Glomerular visceral epithelial cell (primary cell): ENCODE measurements at regions not wholly inside any gene's neighbourhood (a gene's known extent, or its start where the extent isn't known, plus 50 kb on each side); places are given as distances from the start of the nearest gene placed in this dataset.

ENCODE experiments used
- DNase-seq: peaks from one replicate; pipeline ENCODE4 v3.0.0-alpha.2; 2016; ENCODE audit errors: extremely low spot score

DNA sequence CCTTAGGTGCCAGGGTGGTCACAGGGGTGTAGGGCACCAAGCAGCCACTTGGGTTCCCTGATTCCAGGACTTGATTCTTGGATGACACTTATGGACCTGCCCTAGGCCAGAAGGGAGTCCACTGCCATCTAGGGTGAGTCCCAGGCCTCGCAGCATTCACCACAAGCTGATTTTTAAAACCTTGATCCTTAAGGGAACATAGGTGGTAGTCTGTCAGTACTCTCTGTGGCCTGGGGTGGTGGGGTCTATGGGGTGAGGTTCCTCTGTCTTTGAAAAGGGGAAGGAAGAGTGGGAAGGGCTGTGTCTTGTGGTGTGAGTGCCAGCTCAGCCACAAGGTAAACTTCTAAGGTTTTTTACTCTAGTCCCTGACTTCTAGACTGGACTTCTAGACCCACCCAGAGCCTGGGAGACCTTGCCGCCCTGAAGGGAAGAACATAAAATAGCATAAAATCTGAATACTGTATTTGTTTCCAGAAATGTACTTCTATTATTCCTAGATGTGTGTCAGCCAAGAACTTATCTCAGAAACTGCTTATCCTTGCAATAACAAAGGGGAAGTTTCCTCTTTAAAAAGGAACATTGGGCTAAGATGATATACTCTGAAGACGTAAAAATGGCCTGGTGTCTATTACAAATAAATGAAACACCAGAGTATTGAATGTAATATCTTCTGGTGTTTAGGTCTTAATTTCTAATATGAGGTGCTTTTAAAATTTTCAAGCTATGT lies 757.3 kb downstream of the LTN1 start:
- no peak for DNase-seq

DNA sequence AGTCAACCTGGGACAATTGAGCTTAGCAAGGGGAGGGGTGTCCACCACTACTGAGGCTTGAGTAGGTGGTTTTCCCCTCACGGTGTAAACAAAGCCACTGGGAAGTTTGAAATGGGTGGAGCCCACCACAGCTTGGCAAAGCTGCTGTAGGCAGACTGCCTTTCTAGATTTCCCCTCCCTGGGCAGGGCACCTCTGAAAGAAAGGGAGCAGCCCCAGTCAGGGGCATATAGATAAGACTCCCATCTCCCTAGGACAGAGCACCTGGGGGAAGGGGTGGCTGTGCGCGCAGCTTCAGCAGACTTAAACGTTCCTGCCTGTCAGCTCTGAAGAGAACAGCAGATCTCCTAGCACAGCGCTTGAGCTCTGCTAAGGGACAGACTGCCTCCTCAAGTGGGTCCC lies 758.4 kb downstream of the LTN1 start:
- no peak for DNase-seq

DNA sequence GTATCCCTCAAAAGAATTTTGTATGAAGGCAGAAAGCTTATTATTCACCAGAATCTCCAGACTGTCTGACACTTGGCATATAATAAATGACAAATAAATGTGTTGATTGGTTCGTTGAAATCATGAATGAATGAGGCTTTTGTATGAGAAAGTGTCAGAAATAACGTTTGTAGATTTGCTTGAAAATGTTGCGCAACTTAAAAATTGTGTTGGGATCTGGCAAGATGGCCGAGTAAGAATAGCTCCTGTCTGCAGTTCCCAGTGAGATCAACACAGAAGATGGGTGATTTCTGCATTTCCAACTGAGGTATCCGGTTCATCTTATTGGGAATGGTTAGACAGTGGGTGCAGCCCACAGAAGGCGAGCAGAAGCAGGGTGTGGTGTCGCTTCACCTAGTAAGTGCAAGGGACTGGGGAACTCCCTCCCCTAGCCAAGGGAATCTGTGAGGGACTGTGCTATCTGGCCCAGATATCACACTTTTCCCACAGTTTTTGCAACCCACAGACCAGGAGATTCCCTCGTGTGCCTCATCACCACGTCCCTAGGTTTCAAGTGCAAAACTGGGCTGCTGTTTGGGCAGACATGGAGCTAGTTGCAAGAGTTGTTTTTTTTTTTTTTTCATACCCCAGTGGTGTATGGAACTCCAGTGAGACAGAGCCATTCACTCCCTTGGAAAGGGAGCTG lies 759.0 kb downstream of the LTN1 start:
- no peak for DNase-seq

DNA sequence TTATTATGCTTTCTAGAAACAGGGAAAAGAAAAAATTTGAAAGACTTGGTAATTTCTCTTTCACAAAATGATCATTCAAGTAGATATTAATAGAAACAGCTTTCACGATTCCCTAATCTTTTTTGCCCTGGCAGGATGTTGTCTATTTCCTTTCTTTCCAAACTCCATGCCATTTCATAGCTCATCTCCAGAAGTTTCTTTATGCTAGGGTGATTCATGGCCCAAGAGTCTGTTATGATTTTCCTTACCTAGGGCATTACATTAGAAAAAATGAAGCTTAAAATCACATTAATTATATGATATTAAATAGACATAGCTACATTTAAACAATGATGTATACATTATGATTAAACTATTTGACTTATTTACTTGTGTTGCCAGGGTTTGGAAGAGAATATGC lies 762.1 kb downstream of the LTN1 start:
- DNase-seq = no peak

DNA sequence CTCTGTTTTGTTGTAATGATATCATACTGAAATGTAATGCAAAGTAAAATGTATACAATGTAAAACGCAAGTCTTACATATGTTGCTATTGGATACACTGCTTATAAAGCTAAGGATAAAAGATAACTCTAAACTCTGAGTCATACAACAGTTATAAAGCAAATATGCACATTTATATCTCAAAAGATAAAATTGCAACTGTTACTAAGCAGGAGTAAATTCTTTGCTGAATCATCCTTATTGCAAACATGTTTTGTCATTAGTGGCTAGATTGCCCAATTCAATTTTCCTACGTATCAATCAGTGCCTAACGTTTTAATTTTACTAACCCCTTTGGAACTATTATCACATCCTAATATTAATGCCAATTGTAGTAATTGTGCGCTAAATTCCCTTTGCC lies 762.9 kb downstream of the LTN1 start:
- no peak for DNase-seq

DNA sequence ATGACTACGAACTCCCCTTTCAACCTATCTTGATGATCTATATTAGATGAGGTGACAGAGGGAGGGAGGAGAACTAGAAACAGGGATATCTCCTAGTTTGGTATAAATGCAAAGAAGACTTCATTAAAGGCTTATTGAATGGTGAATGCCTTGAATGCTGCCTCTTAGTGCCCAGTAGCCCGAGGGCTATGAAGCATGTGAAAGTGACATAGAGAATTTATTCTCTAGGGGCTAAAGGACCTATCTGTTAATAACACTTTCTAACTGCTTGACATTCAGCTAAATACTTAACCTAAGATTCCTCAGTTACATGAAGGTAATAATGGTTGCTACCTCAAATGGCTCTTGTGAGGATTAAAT lies 764.1 kb downstream of the LTN1 start:
- no peak for DNase-seq

DNA sequence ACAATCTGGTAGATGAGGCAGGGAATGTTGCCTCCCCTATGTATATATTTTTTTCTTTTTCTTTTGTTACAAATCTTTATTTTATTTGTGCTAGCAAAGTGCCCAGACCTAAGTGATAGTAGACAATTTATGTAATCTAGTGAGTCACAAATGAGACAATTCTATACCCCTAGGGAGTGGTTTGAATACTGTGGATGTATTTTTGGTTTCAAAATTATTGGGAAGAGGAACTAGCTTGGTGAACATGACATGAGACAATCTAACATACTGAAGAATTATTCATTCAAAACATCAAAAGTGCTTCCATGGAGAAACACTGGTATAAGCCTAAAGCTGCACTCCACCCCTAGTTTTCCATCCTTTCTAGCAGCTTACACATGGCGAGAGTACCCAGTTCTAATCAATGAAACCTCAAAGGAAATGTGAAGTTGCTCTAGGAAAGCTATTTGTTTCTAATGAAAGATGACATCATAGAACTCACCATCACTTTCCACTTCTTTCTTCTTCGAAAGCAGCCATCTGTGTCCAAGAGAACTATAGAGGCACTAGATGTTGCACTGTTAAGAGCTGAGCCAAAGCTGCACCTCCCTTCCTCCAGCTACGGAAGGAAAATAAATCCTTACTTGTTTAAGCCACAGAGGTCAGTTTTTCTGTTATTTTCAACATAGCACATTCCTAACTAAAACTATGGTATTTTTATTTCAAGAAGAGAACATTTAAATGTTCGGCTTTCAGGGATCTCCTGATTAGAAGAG lies 764.6 kb downstream of the LTN1 start:
- no peak for DNase-seq

DNA sequence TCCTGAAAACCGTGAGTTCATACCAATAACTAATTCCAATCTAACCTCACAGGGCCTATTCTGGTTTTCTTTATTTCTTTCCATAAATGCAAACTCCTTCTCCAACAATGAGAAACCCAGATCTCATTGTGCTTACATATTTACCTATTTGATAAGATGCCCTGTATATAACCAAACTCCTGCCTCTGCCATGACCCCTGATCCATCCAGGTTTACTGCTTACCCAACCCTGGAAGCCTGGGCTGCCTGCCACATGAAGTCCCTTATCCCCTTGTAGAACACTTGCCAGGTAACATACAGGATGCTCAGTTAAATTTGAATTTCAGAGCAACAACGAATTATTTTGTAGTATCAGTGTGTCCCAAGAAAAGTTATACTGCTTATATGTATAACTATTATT lies 766.1 kb downstream of the LTN1 start:
- DNase-seq = no peak

DNA sequence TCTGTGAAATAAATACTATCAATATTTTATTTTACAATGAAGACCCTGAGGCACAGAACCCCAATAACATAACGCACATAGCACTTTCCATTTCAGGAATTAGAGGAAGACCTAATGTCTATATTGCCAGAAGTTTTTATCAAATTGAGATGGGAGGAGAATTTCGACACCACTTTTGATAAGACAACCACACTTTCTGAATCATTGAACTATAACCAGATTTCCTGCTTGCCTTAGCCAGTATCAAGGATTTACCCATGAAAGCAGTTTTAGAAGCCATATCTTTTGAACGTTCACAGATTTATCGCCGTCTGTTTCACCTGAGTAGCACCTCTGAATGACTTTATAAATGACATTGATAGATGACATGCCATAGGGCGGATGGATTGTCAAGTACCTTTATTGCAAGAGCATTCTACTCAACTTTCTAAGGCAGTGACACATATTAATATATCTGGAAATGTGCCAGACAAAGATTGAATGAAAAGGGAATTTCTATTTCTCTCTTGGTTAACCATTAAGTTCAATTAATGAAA lies 768.4 kb downstream of the LTN1 start:
- no peak for DNase-seq

DNA sequence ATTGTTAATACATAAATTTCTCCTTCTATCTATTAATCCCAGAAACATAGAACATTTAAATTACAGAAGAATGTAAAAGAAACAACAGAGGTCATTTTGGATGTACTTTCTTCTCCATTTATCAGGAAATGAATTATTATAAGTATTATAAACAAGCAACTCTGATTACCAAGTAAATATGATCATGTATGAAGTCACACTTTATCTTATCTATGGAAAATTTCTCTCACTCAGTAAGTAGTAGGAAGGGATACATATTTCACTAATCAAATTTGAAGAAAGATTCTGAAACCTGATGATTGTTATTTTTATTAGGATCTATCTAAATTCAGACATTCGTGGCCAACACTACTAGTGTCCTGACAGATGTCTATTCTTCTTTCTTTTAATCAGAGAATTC lies 770.7 kb downstream of the LTN1 start:
- no peak for DNase-seq

DNA sequence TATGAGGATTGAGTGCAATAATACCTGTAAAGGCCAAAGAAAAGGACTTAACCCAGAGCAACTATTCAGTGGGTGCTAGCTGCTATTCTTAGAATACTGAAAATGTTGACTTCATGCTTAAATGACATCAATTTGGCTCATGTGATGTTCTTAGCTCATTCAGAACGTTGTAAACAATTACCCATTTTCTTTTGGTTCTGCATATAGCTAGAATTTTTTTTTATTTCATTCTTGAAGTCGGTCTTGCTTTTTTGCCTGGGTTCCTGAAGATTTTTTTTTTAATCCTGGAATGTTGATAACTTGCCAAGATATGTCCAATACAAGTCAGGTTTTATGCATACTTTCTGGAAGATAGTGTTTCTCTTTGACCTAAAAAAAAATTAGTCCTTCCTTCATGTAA lies 772.0 kb downstream of the LTN1 start:
- DNase-seq = no peak

DNA sequence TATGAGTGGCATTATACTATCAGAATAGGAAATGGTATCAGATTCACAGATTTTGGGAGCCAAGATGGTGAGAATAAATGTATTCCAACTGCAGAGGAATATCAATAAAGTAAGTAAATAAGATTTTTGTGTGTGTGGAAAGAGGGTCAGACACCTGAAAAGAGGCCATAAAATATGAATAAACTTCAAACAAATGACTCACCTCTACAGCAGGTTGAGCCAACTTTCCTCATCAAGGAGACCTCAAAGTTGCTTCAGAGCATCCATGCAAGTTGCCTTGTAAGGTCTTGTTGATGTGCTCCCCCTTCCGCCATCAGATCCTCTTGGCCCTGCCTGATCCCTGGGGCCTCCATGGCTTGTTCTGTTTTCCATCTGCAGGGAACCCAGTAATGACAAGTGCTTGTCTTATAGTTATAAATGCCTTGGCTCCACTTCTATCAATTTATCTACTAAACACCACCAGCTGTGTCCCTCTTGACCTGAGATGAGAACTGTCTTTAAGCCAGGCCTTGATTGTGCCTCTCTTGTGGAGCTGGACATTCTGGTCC lies 775.6 kb downstream of the LTN1 start:
- DNase-seq = no peak

DNA sequence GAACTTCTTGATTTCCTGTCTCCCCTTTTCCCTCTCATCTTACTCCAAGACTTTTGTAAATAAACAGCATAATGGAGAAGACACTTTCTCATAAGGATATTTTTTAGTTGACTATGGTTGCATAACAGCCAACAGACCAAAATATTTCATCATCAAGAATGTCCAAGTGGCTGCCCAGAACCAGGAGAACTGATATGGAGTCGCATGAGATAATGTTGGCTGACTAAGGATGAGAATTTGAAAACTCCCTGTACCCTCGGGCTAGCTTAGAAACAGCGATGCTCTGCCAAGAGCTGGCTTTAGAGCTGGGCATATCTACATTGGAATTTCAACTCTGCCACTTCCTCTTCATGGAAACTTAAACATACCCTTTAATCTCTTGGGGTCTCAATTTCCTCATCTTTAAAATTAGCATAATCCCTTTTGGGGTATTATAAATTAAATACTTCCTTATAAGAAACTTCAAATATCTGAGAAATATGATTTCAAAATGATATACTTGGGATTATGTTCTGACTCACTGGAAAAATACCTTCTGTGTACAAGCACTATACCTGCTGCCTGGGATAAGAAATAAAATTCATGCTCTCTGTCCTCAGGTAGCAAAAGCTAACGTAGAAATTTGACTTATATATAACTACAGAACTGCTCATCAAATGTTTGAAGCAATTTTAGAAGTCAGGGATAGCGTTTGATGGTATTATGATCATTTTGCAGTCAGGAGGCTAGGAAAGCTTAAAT lies 777.3 kb downstream of the LTN1 start:
- DNase-seq = no peak

DNA sequence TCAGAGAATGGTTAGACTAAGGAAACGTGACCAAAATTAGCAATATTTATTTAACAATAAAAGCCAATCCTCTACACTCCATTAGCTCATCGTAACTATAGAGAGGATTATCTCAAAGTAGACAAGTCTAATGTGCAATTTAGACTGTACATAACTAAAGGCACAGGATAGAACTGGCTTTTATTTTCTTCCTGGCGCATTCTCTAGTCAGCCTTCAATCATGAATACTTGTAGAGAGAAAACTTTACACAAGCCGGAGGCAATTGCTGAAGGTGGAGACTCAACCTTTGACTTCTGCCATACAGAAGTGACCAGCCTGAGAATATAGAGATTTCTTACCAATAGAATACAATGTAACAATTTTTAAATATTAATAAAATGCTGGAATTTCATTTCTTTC lies 777.9 kb downstream of the LTN1 start:
- DNase-seq = no peak

DNA sequence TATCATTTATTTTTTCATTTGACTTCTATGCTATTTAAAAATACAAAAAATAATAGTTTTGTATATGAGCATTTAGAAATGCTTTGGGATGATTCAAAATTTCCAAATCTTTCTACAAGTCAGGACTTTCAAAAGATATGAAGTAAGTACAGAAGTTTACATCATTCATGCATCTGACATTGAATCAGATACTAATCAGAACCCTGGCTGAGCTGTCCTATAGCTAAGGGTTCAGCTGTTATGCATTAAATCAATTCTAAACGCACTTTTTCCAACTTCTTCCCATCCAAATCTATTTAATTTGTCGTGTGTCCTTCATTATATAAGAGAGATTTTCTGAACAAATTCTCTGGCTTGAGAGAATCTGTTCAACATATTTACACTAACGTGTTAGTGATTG lies 779.4 kb downstream of the LTN1 start:
- no peak for DNase-seq

DNA sequence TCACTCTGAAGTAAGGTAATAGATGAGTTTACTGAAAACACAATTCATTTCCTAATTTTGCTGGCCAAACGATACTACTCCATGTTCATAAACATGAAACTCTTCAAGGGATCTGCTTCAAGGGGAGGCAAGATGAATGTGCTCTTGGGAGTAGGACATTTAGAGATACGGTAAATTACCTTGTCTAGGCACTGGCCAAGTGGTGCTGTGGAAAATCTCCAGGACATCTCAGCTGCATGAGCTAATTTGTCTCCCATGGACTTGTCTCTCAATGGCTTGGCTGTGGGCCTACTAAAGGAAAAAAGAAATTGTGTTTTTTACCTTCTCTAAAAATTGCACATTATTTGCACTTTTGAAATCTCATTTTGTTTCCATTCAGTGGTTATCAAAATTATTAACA lies 780.6 kb downstream of the LTN1 start:
- DNase-seq = no peak

DNA sequence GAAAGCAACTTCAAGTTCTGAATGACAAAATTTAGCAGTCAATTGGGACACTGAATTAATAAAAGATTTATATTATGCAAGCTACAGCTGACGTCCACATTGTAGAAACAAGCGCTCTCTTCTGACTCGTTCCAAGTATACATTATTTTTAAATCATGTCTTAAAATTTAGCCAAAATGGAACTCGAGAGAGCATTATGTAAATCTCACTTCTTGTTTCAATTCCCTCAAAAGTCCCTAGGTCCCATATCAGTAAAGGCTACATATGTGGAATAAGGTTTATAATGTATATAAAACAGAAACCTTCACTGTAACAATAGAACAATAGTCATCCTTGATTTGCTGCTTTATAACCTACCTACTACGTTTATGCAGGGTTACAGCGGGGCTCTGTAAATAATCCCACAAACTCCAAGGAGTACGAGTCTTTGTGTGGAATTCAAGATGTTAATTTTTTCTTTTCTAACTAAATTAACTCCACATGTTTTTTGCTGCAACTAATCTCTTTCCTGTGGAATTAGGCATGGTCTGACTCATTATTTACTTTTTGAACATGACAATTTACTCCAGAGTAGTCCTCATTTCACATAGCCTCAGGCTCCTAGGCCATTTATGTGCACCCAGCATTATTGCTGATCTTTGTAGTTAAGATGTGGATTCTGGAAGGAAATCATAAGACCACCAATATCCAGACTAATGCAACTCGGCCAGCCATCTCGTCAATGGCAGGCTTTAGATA lies 785.1 kb downstream of the LTN1 start:
- no peak for DNase-seq

DNA sequence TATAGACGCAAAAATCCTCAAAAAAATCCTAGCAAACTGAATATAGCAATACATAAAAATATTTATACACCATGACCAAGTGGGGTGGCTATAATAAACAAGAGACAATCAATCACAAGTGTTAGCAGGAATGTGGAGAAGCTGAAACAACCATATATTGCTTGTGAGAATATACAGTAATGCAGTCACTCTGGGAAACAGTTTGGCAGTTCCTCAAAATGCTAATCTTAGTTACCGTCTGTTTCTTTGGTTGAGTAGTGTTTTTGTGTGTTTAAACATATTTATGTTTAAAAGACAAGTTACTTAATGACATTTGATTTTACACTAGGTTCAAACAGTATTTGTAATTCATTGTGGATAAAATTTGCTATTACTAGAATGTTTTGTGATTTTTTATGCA lies 792.0 kb downstream of the LTN1 start:
- no peak for DNase-seq

DNA sequence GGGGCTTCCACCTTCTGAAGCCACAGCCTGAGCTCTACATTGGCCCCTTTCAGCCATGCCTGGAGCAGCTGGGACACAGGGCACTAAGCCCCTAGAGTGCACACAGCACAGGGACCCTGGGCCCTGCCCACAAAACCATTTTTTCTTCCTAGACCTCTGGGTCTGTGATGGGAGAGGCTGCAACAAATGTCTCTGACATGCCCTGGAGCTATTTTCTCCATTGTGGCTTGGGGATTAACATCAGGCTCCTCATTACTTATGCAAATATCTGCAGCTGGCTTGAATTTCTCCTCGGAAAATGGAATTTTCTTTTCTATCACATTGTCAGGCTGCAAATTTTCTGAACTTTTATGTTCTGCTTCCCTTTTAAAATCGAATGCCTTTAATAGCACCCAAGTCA lies 795.7 kb downstream of the LTN1 start:
- no peak for DNase-seq

DNA sequence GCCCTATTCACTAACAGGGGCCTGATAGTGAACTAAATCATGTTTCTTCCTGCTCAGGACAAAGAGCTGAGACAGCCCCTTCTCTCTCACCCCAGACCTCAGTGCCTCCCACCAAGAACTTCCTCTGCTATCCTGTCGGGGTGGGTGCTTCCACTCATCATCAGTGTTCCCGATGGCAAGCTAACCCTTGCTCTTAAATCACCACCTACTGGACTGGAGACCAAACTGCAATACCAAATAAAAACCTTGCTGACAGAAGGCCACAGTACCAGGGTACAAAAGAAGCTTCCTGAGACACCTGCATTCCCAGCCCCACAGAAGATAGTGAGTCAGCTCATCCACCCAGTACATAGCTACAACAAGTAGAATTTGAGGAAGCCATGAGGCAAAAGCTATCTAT lies 799.5 kb downstream of the LTN1 start:
- peak; percentile 0 for DNase-seq

DNA sequence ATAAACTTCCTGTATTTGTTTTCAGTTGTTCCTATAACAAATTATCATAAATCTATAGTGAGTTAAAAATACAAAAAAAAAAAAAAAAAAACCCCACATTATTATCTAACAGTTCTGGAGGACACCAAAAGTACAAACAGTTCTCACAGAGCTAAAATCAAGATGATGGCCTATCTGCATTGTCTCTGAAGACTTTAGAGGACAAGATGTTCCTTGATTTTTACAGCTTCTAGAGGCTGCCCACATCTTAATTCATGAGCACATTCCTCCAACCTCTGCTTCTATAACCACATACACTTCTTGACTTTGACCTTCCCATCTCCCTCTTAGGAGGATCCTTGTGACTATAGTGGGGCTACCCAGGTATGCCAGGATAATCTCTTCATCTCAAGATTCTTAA lies 806.1 kb downstream of the LTN1 start:
- DNase-seq = no peak
